ENCODE measurements at regions not wholly inside any gene's neighbourhood (a gene's known extent, or its start where the extent isn't known, plus 50 kb on each side); places are given as distances from the start of the nearest gene placed in this dataset.

GRCh38 chr9:106383072-106383471 is 479.9 kb upstream of the ZNF462 start:
- H2BK15ac ChIP-seq (ENCODE audit: low read depth, low read length), result no peak overlapping the region
- no peaks in the 10 kb centered on the region for H3K23me2 ChIP-seq (ENCODE audit: insufficient read length, low read depth, low read length, poor library complexity, severe bottlenecking)
- no peak for TF ChIP-seq CTCF (conservative IDR thresholded peaks at IDR 0.05)
- H4K91ac ChIP-seq (ENCODE audit: insufficient read length, low read depth, low read length), result no peak overlapping the region
- DNase-seq, result no peak
- no peaks in the 10 kb centered on the region for H3K9me3 Mint-ChIP-seq
- H2AFZ ChIP-seq (ENCODE audit: low read length), result no peak overlapping the region
- H2BK120ac ChIP-seq (ENCODE audit: low read depth, low read length, poor library complexity, severe bottlenecking), result no peak overlapping the region
- no peak overlapping the region for H3K56ac ChIP-seq (ENCODE audit: insufficient read length, low read depth, low read length)
- no peak overlapping the region for H2BK12ac ChIP-seq (ENCODE audit: insufficient read length, low read depth, low read length)
- no peak overlapping the region for H3K4me2 ChIP-seq (ENCODE audit: insufficient read depth, insufficient read length, low read length)
- H3K79me1 ChIP-seq (ENCODE audit: insufficient read depth, low read depth, low read length, poor library complexity, severe bottlenecking), result no peaks in the 10 kb centered on the region
- no peak overlapping the region for H3K4me3 Mint-ChIP-seq
- no CpG with 5 or more reads among the region's 4 CpGs for WGBS (ENCODE audit: extremely low coverage, insufficient read length, low lambda C conversion rate)
- H3K9me3 ChIP-seq (ENCODE audit: control insufficient read depth, low read depth, low read length), result no peaks in the 10 kb centered on the region
- no peak overlapping the region for H3T11ph ChIP-seq (ENCODE audit: low read length)
- no peak overlapping the region for H3K23ac ChIP-seq (ENCODE audit: insufficient read length, low read depth, low read length)
- no peaks in the 10 kb centered on the region for H3K27me3 ChIP-seq (ENCODE audit: insufficient read depth, low read length)
- H3K4ac ChIP-seq (ENCODE audit: low read depth, low read length), result no peak overlapping the region
- no peak overlapping the region for H3K27ac Mint-ChIP-seq
- H3K27ac ChIP-seq (ENCODE audit: insufficient read length, low read depth, low read length), result no peak overlapping the region
- no peak overlapping the region for H4K8ac ChIP-seq (replicated peaks; ENCODE audit: insufficient read length, low read depth, low read length)
- no peaks in the 10 kb centered on the region for H3K4me1 Mint-ChIP-seq
- no peak overlapping the region for H3K9ac ChIP-seq (ENCODE audit: extremely low read depth, insufficient read length, low read length)
- no peaks in the 10 kb centered on the region for H3K79me2 ChIP-seq (ENCODE audit: insufficient read depth, low read length)
- H3K27me3 Mint-ChIP-seq (ENCODE audit: low read depth), result no peaks in the 10 kb centered on the region
- no peak overlapping the region for H2AK5ac ChIP-seq (ENCODE audit: insufficient read length, low read length)
- H3K36me3 Mint-ChIP-seq (ENCODE audit: insufficient read depth in 1 of 3, low read depth in 3 of 3), result no peaks in the 10 kb centered on the region
- no peaks in the 10 kb centered on the region for H3K4me1 ChIP-seq (ENCODE audit: insufficient read depth, low read length)
- H3K18ac ChIP-seq (ENCODE audit: insufficient read length, low read depth, low read length), result no peak overlapping the region
- no peak overlapping the region for H2BK5ac ChIP-seq (ENCODE audit: insufficient read length, low read length)
- no peak overlapping the region for H2BK20ac ChIP-seq (ENCODE audit: low read depth, low read length, poor library complexity, severe bottlenecking)
- no peak overlapping the region for H4K5ac ChIP-seq (ENCODE audit: insufficient read length, low read depth, low read length)
- H4K20me1 ChIP-seq (ENCODE audit: control insufficient read depth, insufficient read depth, insufficient read length), result no peaks in the 10 kb centered on the region
- no peak overlapping the region for H3K14ac ChIP-seq (ENCODE audit: insufficient read depth, low read length)

All from H9 (cell line).